ENCODE measurements at regions not wholly inside any gene's neighbourhood (a gene's known extent, or its start where the extent isn't known, plus 50 kb on each side); places are given as distances from the start of the nearest gene placed in this dataset.
A peak's percentile ranks its signal among the peaks of the same experiment; 100 is the strongest.

GRCh38 chr4:54571293-54572151, 86.2 kb upstream of the KIT start (continued):
- TF ChIP-seq E2F4 (CRISPR knock-in tag; IDR thresholded peaks at IDR 0.05; ENCODE audit: low read depth) (no peak), ETV1 (tag; conservative IDR thresholded peaks at IDR 0.05; ENCODE audit: low read depth) (peak; percentile 60; the same call in 1 of the 2 replicates), TCFL5 (CRISPR knock-in tag; conservative IDR thresholded peaks at IDR 0.05) (0 out of 2 replicates have a peak, but pooled peaks have one; percentile 58), ZNF311 (CRISPR knock-in tag; IDR thresholded peaks at IDR 0.05) (peak; percentile 90), NUFIP1 (IDR thresholded peaks at IDR 0.05; ENCODE audit: partially characterized antibody) (no peak), CUX1 (CRISPR knock-in tag; IDR thresholded peaks at IDR 0.05) (peak; percentile 93), MGA (IDR thresholded peaks at IDR 0.05) (0 out of 2 replicates have a peak, but pooled peaks have one; percentile 3), IRF2 (CRISPR knock-in tag; IDR thresholded peaks at IDR 0.05) (no peak)
